Cardiac fibroblast (primary cell): ENCODE measurements at regions not wholly inside any gene's neighbourhood (a gene's known extent, or its start where the extent isn't known, plus 50 kb on each side); places are given as distances from the start of the nearest gene placed in this dataset.
A peak's percentile ranks its signal among the peaks of the same experiment; 100 is the strongest.

Source experiments
- DNase-seq, 2 donors: peaks; one replicate each; pipeline versions ENCODE4 v3.0.0 to v3.0.0-alpha.2; 2010; ENCODE audit warnings: low read depth in 2 of 2
- H3K4me3 ChIP-seq, 2 donors: replicated peaks in 1 of 2; 1 replicate in 1 of 2; 2 replicates in 1 of 2; pipeline ENCODE4 v1.5.1; 2011; ENCODE audit warnings: low read depth in 2 of 2, low read length in 2 of 2, mild to moderate bottlenecking in 2 of 2, moderate library complexity in 1 of 2
- CTCF ChIP-seq: IDR thresholded peaks from one replicate; pipeline ENCODE4 v1.5.1; 2011; ENCODE audit warnings: low read depth, mild to moderate bottlenecking, low read length, inconsistent platforms

GRCh38 chr12:47306130-47306529 lies 226.4 kb upstream of the AMIGO2 start:
- TF ChIP-seq CTCF: no peak
- no peak for DNase-seq
- no peak overlapping the region for H3K4me3 ChIP-seq

GRCh38 chr12:47305464-47305863 lies 225.7 kb upstream of the AMIGO2 start:
- no peak overlapping the region for H3K4me3 ChIP-seq
- no peak for TF ChIP-seq CTCF
- DNase-seq: no peak

- no peak for TF ChIP-seq CTCF
- no peak overlapping the region for H3K4me3 ChIP-seq
- no peak for DNase-seq
Observed at GRCh38 chr12:47303995-47304560, 224.3 kb upstream of the AMIGO2 start.

GRCh38 chr12:47303207-47303606 lies 223.4 kb upstream of the AMIGO2 start:
- H3K4me3 ChIP-seq: no peak overlapping the region
- DNase-seq: peak in 1 of 2 donors; percentile 50
- no peak for TF ChIP-seq CTCF

GRCh38 chr12:47302111-47302671 lies 222.4 kb upstream of the AMIGO2 start:
- H3K4me3 ChIP-seq: no peak overlapping the region
- no peak for TF ChIP-seq CTCF
- no peak for DNase-seq

- no peak for TF ChIP-seq CTCF
- DNase-seq: no peak
- H3K4me3 ChIP-seq: no peak overlapping the region
Observed at GRCh38 chr12:47299586-47299985, 219.8 kb upstream of the AMIGO2 start.

GRCh38 chr12:47297993-47298392 lies 218.2 kb upstream of the AMIGO2 start:
- no peak for TF ChIP-seq CTCF
- no peak for DNase-seq
- H3K4me3 ChIP-seq: no peak overlapping the region
